ENCODE measurements at regions not wholly inside any gene's neighbourhood (a gene's known extent, or its start where the extent isn't known, plus 50 kb on each side); places are given as distances from the start of the nearest gene placed in this dataset.

DNA sequence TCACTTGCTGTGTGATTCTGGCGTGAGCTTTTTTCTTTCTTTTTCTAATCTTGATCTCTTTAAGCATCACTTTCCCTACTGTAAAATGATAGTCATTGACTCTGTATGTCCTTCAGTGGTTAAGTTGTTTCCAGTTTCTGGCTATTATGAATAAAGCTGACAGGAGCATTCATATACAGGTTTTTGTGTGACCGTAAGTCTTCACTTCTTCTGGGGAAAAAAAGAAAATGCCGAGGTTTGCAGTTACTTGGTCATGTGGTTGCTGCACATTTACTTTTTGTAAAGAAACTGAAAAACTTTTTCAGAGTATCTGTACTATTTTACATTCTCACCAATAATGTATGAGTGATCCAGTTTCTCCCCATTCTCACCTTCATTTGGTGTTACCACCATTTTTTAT lies 247.4 kb upstream of the RBMS3 start:
- TF ChIP-seq, protein P1, sequence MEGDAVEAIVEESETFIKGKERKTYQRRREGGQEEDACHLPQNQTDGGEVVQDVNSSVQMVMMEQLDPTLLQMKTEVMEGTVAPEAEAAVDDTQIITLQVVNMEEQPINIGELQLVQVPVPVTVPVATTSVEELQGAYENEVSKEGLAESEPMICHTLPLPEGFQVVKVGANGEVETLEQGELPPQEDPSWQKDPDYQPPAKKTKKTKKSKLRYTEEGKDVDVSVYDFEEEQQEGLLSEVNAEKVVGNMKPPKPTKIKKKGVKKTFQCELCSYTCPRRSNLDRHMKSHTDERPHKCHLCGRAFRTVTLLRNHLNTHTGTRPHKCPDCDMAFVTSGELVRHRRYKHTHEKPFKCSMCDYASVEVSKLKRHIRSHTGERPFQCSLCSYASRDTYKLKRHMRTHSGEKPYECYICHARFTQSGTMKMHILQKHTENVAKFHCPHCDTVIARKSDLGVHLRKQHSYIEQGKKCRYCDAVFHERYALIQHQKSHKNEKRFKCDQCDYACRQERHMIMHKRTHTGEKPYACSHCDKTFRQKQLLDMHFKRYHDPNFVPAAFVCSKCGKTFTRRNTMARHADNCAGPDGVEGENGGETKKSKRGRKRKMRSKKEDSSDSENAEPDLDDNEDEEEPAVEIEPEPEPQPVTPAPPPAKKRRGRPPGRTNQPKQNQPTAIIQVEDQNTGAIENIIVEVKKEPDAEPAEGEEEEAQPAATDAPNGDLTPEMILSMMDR (IDR thresholded peaks at IDR 0.05): no peak
- no peak for ATAC-seq
- Histone ChIP-seq H3K27ac (no peak overlapping the region), H3K4me3 (no peak overlapping the region), H3K4me1 (no peaks in the 10 kb centered on the region), H3K9me3 (no peaks in the 10 kb centered on the region), H3K36me3 (no peaks in the 10 kb centered on the region), H3K27me3 (ENCODE audit: low read depth) (no peaks in the 10 kb centered on the region)
- DNase-seq: no peak
- intact Hi-C loops (cut with DNase I): no loop called here

DNA sequence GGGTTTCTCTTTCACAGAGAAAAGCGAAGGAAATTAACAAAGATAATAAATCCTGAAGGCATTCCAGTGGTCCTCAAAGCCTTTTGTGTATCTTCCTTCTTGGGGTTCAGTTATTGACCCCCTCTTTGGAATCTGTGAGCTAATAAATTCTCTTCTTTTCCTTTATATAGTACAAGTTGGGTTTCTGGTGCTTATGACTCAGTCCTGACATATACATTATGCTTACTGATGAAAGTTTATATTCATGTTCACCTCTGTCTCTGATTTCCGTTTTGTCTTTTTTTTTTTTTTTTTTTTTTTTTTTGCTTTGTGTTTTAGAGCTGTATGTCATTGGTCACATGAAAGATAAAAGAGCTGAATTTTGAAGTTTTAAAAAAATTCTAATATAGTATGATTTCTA lies 230.7 kb upstream of the RBMS3 start:
- Histone ChIP-seq H3K27me3 (ENCODE audit: low read depth) (no peaks in the 10 kb centered on the region), H3K36me3 (no peaks in the 10 kb centered on the region), H3K4me1 (no peaks in the 10 kb centered on the region), H3K4me3 (no peak overlapping the region), H3K9me3 (peaks cover 9% of the 10 kb centered on the region), H3K27ac (no peak overlapping the region)
- TF ChIP-seq, protein P1 (IDR thresholded peaks at IDR 0.05): no peak
- ATAC-seq (no peak), DNase-seq (no peak)
- intact Hi-C loops (cut with DNase I): no loop called here

DNA sequence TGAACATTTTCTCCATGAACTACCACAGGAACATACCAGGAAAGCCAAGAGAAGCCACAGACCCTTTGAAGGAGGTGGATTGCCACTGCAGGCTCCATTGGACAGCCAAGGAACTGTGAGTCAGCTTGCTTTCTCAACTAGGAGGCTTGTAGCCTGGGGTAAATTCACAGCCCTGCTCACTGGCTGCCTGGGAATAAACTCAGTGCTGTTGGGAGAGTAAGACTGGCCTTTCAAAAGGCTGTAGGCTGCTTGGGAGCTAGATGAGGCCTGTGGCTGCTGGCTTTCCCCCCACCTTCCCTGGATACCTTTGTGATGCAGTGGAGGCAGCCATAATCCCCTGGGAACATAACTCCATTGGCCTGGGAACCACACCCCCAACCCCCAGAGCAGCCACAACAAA lies 223.5 kb upstream of the RBMS3 start:
- TF ChIP-seq, protein P1 (IDR thresholded peaks at IDR 0.05): no peak
- intact Hi-C loops (cut with DNase I): no loop called here
- Histone ChIP-seq H3K36me3 (no peaks in the 10 kb centered on the region), H3K27me3 (ENCODE audit: low read depth) (no peaks in the 10 kb centered on the region), H3K27ac (no peak overlapping the region), H3K9me3 (peaks cover 18% of the 10 kb centered on the region), H3K4me1 (no peaks in the 10 kb centered on the region), H3K4me3 (no peak overlapping the region)
- ATAC-seq (no peak), DNase-seq (no peak)

DNA sequence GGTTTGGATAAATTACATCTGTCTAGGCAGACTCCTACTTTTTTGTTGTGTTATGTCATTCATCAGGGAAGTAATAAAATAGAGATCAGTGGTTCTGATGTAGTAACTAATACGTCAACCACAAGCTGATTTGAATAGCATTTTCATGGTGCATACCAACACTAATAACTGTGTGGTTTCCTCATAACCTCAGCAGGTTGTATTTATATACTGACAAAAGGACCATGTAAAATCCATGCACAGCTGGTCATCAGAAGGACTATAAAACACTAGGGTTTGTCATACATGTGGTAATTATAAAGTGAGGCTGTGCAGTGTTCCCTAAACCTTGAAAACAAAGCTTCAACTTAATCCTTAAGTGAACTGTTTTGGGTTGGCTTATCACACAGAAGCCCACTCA lies 216.8 kb upstream of the RBMS3 start:
- Histone ChIP-seq H3K36me3 (no peaks in the 10 kb centered on the region), H3K27ac (no peak overlapping the region), H3K9me3 (no peaks in the 10 kb centered on the region), H3K4me1 (peaks cover 9% of the 10 kb centered on the region), H3K4me3 (no peak overlapping the region), H3K27me3 (ENCODE audit: low read depth) (no peaks in the 10 kb centered on the region)
- TF ChIP-seq, protein P1 (IDR thresholded peaks at IDR 0.05): no peak
- ATAC-seq: no peak
- DNase-seq: no peak
- intact Hi-C loops (cut with DNase I): no loop called here

DNA sequence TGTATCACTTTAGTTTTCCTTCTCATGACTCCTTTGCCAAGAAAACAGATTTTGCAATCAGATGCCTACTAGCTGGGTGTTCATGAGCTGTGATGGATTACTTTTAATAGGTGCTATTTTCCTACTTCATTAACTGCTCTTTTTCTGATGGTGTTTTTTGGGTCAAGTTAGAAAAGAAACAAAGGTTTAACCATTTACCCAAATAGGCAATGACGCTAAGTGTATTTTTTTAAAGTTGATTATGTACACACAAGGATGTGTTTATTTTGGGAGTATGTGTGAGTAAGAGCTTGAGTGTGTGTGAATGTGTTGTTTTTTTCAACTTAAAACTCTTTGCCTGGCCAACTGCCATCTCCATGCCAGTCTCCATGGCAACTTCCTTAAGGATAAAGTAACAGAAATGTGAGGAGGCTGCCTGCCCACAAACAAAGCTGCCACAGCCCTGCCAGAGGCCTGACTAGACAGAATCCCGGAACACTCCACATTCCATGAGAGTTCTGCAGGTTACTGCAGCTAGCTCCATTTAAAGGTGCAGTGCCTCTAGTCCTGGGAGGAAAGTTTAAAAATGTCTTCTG lies 215.6 kb upstream of the RBMS3 start:
- no peaks in the 10 kb centered on the region for H3K9me3 ChIP-seq
- H3K27ac ChIP-seq: no peak overlapping the region
- no peaks in the 10 kb centered on the region for H3K36me3 ChIP-seq
- H3K27me3 ChIP-seq (ENCODE audit: low read depth): no peaks in the 10 kb centered on the region
- H3K4me1 ChIP-seq: peaks cover 9% of the 10 kb centered on the region
- peak; percentile 99 for ATAC-seq
- H3K4me3 ChIP-seq: no peak overlapping the region
- peak; percentile 88 for DNase-seq
- intact Hi-C loops (cut with DNase I): no loop called here
- TF ChIP-seq, protein P1 (IDR thresholded peaks at IDR 0.05): no peak

DNA sequence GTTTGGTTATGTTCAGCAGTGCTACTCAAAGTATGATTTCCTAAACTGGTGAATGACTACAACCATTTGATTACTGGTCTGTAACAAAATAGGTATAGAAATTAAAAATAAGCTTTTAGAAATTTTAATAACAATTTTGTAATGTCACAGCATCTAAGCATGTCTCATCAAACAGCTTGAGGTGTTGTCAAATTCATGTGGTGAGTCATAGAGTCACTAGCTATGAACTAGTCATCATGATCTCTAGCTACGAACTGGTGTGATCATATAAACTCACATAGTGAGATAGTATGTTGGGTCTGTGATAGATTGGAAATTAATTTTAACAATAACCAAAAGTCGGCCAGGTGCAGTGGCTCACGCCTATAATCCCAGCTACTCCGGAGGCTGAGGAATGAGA lies 213.9 kb upstream of the RBMS3 start:
- ATAC-seq (no peak), DNase-seq (no peak)
- intact Hi-C loops (cut with DNase I): no loop called here
- no peak overlapping the region for H3K27ac ChIP-seq
- H3K9me3 ChIP-seq: no peaks in the 10 kb centered on the region
- H3K4me3 ChIP-seq: no peak overlapping the region
- H3K36me3 ChIP-seq: no peaks in the 10 kb centered on the region
- TF ChIP-seq, protein P1 (IDR thresholded peaks at IDR 0.05): no peak
- H3K4me1 ChIP-seq: peaks cover 9% of the 10 kb centered on the region
- H3K27me3 ChIP-seq (ENCODE audit: low read depth): no peaks in the 10 kb centered on the region
